CD4-positive, alpha-beta T cell (primary cell): ENCODE measurements at regions not wholly inside any gene's neighbourhood (a gene's known extent, or its start where the extent isn't known, plus 50 kb on each side); places are given as distances from the start of the nearest gene placed in this dataset.

Experiments
- ATAC-seq: fragments of 200-7000 bp; cut with Tn5 transposase; one replicate; pipeline ENCODE4 v1.10.0; 2022; ENCODE audit warnings: mild to moderate bottlenecking; ENCODE audit not compliant: poor library complexity
- CTCF ChIA-PET: fragments of 350-600 bp; sonication (Branson Sonifier 250); formaldehyde crosslinking; loops from one replicate; lab custom pipeline; 2021; ENCODE audit warnings: antibody characterized with exemption, inconsistent platforms; lab: Charles Lee
- POLR2A ChIA-PET: fragments of 350-600 bp; sonication (Branson Sonifier 250); formaldehyde crosslinking; loops from one replicate; lab custom pipeline; 2021; ENCODE audit warnings: antibody characterized with exemption, inconsistent platforms; lab: Charles Lee
- DNase-seq, 14 experiments: peaks; one replicate each; pipeline ENCODE4 v3.0.0-alpha.2; 2013 to 2020; ENCODE audit warnings: mixed read lengths in 2 of 14
- H3K27ac ChIP-seq, 2 donors: one replicate each; pipeline versions ENCODE4 v1.5.1 to v1.7.0; 2013; ENCODE audit warnings: low read length in 2 of 2, low read depth in 1 of 2, mild to moderate bottlenecking in 1 of 2
- H3K27me3 ChIP-seq, 2 experiments: 1 replicate in 1 of 2; 2 replicates in 1 of 2; pipeline versions ENCODE4 v1.6.1 to v1.7.0; 2013; ENCODE audit warnings: low read length in 2 of 2, control low read depth in 1 of 2, mild to moderate bottlenecking in 1 of 2, moderate library complexity in 1 of 2; ENCODE audit not compliant: insufficient read depth in 2 of 2, control insufficient read depth in 1 of 2
- H3K36me3 ChIP-seq: one replicate; pipeline ENCODE4 v1.6.1; 2013; ENCODE audit warnings: low read length, control low read depth; ENCODE audit not compliant: insufficient read depth
- H3K4me1 ChIP-seq: one replicate; pipeline ENCODE4 v1.6.1; 2013; ENCODE audit warnings: low read length, control low read depth; ENCODE audit not compliant: insufficient read depth
- H3K4me3 ChIP-seq: one replicate; pipeline ENCODE4 v1.5.1; 2013; ENCODE audit warnings: mild to moderate bottlenecking, low read length, moderate library complexity
- H3K9me3 ChIP-seq, 2 experiments: 1 replicate in 1 of 2; 2 replicates in 1 of 2; pipeline versions ENCODE4 v1.6.1 to v1.7.0; 2013; ENCODE audit warnings: low read length in 2 of 2, mild to moderate bottlenecking in 2 of 2, control low read depth in 1 of 2, moderate library complexity in 1 of 2; ENCODE audit not compliant: control insufficient read depth in 1 of 2, insufficient read depth in 1 of 2
- H3K27ac Mint-ChIP-seq: one replicate; pipeline ENCODE4 v1.8.0; 2020; ENCODE audit warnings: mixed read lengths
- H3K27me3 Mint-ChIP-seq: one replicate; pipeline ENCODE4 v1.8.0; 2021; ENCODE audit warnings: mixed read lengths
- H3K36me3 Mint-ChIP-seq: one replicate; pipeline ENCODE4 v1.8.0; 2021; ENCODE audit warnings: low read depth, mixed read lengths
- H3K4me1 Mint-ChIP-seq: one replicate; pipeline ENCODE4 v1.8.0; 2021; ENCODE audit warnings: low read depth, mixed read lengths
- H3K4me3 Mint-ChIP-seq: one replicate; pipeline ENCODE4 v1.8.0; 2020; ENCODE audit warnings: mild to moderate bottlenecking, mixed read lengths
- H3K9me3 Mint-ChIP-seq: one replicate; pipeline ENCODE4 v1.8.0; 2020; ENCODE audit warnings: mixed read lengths
- CTCF ChIP-seq: fragments of 200-600 bp; IDR thresholded peaks from one replicate; pipeline ENCODE4 v1.8.0; 2022; ENCODE audit warnings: antibody characterized with exemption, mild to moderate bottlenecking
- intact Hi-C, 2 experiments: fragments of 100-400 bp; cut with DNase I in 1 of 2; cut with micrococcal nuclease in 1 of 2; formaldehyde crosslinking; loops; one replicate each; pipeline versions ENCODE4 v1.15.1 to v1.9.0; 2023 to 2025; cut with DNase I, micrococcal nuclease

- Mint-ChIP-seq H3K4me1 (no peaks in the 10 kb centered on the region), H3K4me3 (no peak overlapping the region), H3K27me3 (peaks cover 10% of the 10 kb centered on the region), H3K36me3 (no peaks in the 10 kb centered on the region), H3K27ac (no peak overlapping the region), H3K9me3 (no peaks in the 10 kb centered on the region)
- Histone ChIP-seq H3K4me3 (no peak overlapping the region), H3K27me3 (no peaks in the 10 kb centered on the region), H3K36me3 (no peaks in the 10 kb centered on the region), H3K4me1 (no peaks in the 10 kb centered on the region), H3K27ac (no peak overlapping the region), H3K9me3 (no peaks in the 10 kb centered on the region)
- no peak for TF ChIP-seq CTCF
- ChIA-PET POLR2A (no interaction called here), CTCF (no interaction called here)
- no peak for ATAC-seq
- DNase-seq: no peak
- intact Hi-C loops: no loop called here
Observed at GRCh38 chr6:100268326-100268725, 196.4 kb downstream of the SIM1 start.

- ChIA-PET CTCF (no interaction called here), POLR2A (no interaction called here)
- Histone ChIP-seq H3K4me1 (no peaks in the 10 kb centered on the region), H3K27me3 (no peaks in the 10 kb centered on the region), H3K9me3 (no peaks in the 10 kb centered on the region), H3K27ac (no peak overlapping the region), H3K4me3 (no peak overlapping the region), H3K36me3 (no peaks in the 10 kb centered on the region)
- DNase-seq (no peak), ATAC-seq (no peak)
- H3K27me3 Mint-ChIP-seq: peaks cover 10% of the 10 kb centered on the region
- no peaks in the 10 kb centered on the region for H3K9me3 Mint-ChIP-seq
- intact Hi-C loops: no loop called here
- H3K4me1 Mint-ChIP-seq: no peaks in the 10 kb centered on the region
- no peaks in the 10 kb centered on the region for H3K36me3 Mint-ChIP-seq
- H3K27ac Mint-ChIP-seq: no peak overlapping the region
- TF ChIP-seq CTCF: no peak
- no peak overlapping the region for H3K4me3 Mint-ChIP-seq
Observed at GRCh38 chr6:100267721-100268123, 197.0 kb downstream of the SIM1 start.

- Mint-ChIP-seq H3K27ac (no peak overlapping the region), H3K9me3 (no peaks in the 10 kb centered on the region), H3K4me3 (no peak overlapping the region), H3K27me3 (peaks cover 10% of the 10 kb centered on the region), H3K36me3 (no peaks in the 10 kb centered on the region), H3K4me1 (no peaks in the 10 kb centered on the region)
- no peak for TF ChIP-seq CTCF
- Histone ChIP-seq H3K27me3 (no peaks in the 10 kb centered on the region), H3K27ac (no peak overlapping the region), H3K4me3 (no peak overlapping the region), H3K4me1 (no peaks in the 10 kb centered on the region), H3K9me3 (no peaks in the 10 kb centered on the region), H3K36me3 (no peaks in the 10 kb centered on the region)
- CTCF ChIA-PET: no interaction called here
- POLR2A ChIA-PET: no interaction called here
- ATAC-seq (no peak), DNase-seq (no peak)
- intact Hi-C loops: no loop called here
Observed at GRCh38 chr6:100266494-100267401, 198.0 kb downstream of the SIM1 start.
